HL-60 (cell line): ENCODE measurements at regions not wholly inside any gene's neighbourhood (a gene's known extent, or its start where the extent isn't known, plus 50 kb on each side); places are given as distances from the start of the nearest gene placed in this dataset.

Experiments
- CTCF ChIP-seq: IDR thresholded peaks from one replicate; pipeline ENCODE4 v1.5.1; 2011; ENCODE audit warnings: low read length, control low read depth, inconsistent platforms; ENCODE audit not compliant: insufficient read depth
- POLR2AphosphoS5 ChIP-seq: IDR thresholded peaks from 2 replicates; pipeline ENCODE4 v1.6.1; 2012; ENCODE audit warnings: low read depth
- REST ChIP-seq: IDR thresholded peaks from 2 replicates; pipeline ENCODE4 v1.6.1; 2012; ENCODE audit warnings: low read depth; ENCODE audit not compliant: insufficient replicate concordance

- TF ChIP-seq CTCF (no peak), REST (no peak), POLR2AphosphoS5 (no peak)
Observed at GRCh38 chr3:22103423-22103822, 352.4 kb upstream of the ZNF385D start.
